A673 (cell line): ENCODE measurements at regions not wholly inside any gene's neighbourhood (a gene's known extent, or its start where the extent isn't known, plus 50 kb on each side); places are given as distances from the start of the nearest gene placed in this dataset.

Experiments
- BruUV-seq: library from RNA; stranded (reverse); fragments of 400-500 nt; replicated peaks from 2 replicates; lab custom pipeline; 2021; lab: Mats Ljungman, UMichigan
- CTCF ChIA-PET: fragments of 300-600 bp; sonication (Branson Sonifier 250); formaldehyde crosslinking; loops from one replicate; lab custom pipeline; 2022; ENCODE audit warnings: antibody characterized with exemption; lab: Charles Lee
- POLR2A ChIA-PET: fragments of 300-600 bp; sonication (Branson Sonifier 250); formaldehyde crosslinking; loops from one replicate; lab custom pipeline; 2022; ENCODE audit warnings: antibody characterized with exemption; ENCODE audit not compliant: low non-redundant PET; lab: Charles Lee
- DNase-seq: peaks from one replicate; pipeline ENCODE4 v3.0.0-alpha.2; 2015; ENCODE audit warnings: low spot score
- H3K27ac ChIP-seq: fragments of 200-600 bp; sonication (generic); 2 replicates; pipeline ENCODE4 v1.5.1; 2016; ENCODE audit warnings: mixed run types, low read depth, mild to moderate bottlenecking, mixed read lengths, antibody characterized with exemption, low read length; ENCODE audit not compliant: poor library complexity, severe bottlenecking
- H3K27me3 ChIP-seq: fragments of 200-600 bp; sonication (generic); replicated peaks from 2 replicates; pipeline ENCODE4 v1.6.1; 2017; ENCODE audit warnings: mixed run types, low read depth, mild to moderate bottlenecking, mixed read lengths, antibody characterized with exemption, low read length; ENCODE audit not compliant: insufficient read depth, poor library complexity
- H3K36me3 ChIP-seq: fragments of 200-600 bp; sonication (generic); 2 replicates; pipeline ENCODE4 v1.6.1; 2016; ENCODE audit warnings: mixed run types, mild to moderate bottlenecking, mixed read lengths, antibody characterized with exemption, low read length; ENCODE audit not compliant: insufficient read depth, poor library complexity, severe bottlenecking
- H3K4me1 ChIP-seq: fragments of 200-600 bp; sonication (generic); 2 replicates; pipeline ENCODE4 v1.6.1; 2017; ENCODE audit warnings: mixed run types, mild to moderate bottlenecking, mixed read lengths, antibody characterized with exemption, low read length; ENCODE audit not compliant: insufficient read depth, poor library complexity, severe bottlenecking
- H3K4me3 ChIP-seq: fragments of 200-600 bp; sonication (generic); 2 replicates; pipeline ENCODE4 v1.5.1; 2016; ENCODE audit warnings: low read depth, mixed run types, mild to moderate bottlenecking, mixed read lengths, low read length; ENCODE audit not compliant: poor library complexity, severe bottlenecking
- H3K9me3 ChIP-seq: fragments of 200-600 bp; sonication (generic); 2 replicates; pipeline ENCODE4 v1.6.1; 2016; ENCODE audit warnings: mixed run types, low read depth, mild to moderate bottlenecking, mixed read lengths, antibody characterized with exemption, low read length; ENCODE audit not compliant: poor library complexity, severe bottlenecking
- EZH2 ChIP-seq: fragments of 200-600 bp; sonication (generic); IDR thresholded peaks from 2 replicates; pipeline ENCODE4 v1.6.1; 2017; ENCODE audit warnings: borderline replicate concordance, low read depth, mild to moderate bottlenecking, mixed read lengths, antibody characterized with exemption, low read length; ENCODE audit not compliant: poor library complexity, severe bottlenecking
- intact Hi-C: fragments of 100-400 bp; cut with micrococcal nuclease; formaldehyde crosslinking; loops from one replicate; pipeline ENCODE4 v1.10.0; 2022; ENCODE audit not compliant: unreplicated experiment
- TF ChIP-seq, protein P1 (sequence below): fragments of 300-800, 200-600 bp; sonication (generic); conservative IDR thresholded peaks from 2 replicates; pipeline ENCODE4 v1.5.1; 2017; ENCODE audit warnings: low read depth, mild to moderate bottlenecking, antibody characterized with exemption, low read length, moderate library complexity, mixed read lengths

DNA sequence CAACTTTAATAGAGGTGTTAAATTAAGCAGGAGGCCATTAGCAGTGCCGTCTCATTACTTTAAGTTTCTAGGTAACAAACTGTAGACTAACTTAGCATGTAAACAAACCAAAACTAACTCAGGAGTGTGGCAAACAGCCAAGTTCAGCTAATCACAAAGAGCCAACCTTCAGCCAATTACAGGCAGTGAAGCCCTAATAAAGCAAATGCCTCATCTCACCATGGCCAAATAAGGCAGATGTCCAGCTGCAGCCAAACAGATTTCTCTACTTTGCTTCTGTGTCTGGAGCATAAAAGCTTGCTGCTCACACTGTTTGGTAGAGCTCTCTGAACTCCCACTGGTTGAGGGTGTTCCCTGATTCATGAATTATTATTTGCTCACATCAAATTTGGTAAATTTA lies 835.4 kb upstream of the GBE1 start:
- TF ChIP-seq, protein P1, sequence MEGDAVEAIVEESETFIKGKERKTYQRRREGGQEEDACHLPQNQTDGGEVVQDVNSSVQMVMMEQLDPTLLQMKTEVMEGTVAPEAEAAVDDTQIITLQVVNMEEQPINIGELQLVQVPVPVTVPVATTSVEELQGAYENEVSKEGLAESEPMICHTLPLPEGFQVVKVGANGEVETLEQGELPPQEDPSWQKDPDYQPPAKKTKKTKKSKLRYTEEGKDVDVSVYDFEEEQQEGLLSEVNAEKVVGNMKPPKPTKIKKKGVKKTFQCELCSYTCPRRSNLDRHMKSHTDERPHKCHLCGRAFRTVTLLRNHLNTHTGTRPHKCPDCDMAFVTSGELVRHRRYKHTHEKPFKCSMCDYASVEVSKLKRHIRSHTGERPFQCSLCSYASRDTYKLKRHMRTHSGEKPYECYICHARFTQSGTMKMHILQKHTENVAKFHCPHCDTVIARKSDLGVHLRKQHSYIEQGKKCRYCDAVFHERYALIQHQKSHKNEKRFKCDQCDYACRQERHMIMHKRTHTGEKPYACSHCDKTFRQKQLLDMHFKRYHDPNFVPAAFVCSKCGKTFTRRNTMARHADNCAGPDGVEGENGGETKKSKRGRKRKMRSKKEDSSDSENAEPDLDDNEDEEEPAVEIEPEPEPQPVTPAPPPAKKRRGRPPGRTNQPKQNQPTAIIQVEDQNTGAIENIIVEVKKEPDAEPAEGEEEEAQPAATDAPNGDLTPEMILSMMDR, result no peak
- no peak for TF ChIP-seq EZH2
- no peaks in the 10 kb centered on the region for H3K27me3 ChIP-seq
- DNase-seq, result no peak
- H3K4me3 ChIP-seq, result no peak overlapping the region
- ChIA-PET CTCF (no interaction called here), POLR2A (no interaction called here)
- H3K4me1 ChIP-seq, result no peaks in the 10 kb centered on the region
- no peaks in the 10 kb centered on the region for H3K36me3 ChIP-seq
- intact Hi-C loops, result no loop called here
- H3K27ac ChIP-seq, result no peak overlapping the region
- BruUV-seq, result no TSS peak
- H3K9me3 ChIP-seq, result peaks cover 31% of the 10 kb centered on the region

DNA sequence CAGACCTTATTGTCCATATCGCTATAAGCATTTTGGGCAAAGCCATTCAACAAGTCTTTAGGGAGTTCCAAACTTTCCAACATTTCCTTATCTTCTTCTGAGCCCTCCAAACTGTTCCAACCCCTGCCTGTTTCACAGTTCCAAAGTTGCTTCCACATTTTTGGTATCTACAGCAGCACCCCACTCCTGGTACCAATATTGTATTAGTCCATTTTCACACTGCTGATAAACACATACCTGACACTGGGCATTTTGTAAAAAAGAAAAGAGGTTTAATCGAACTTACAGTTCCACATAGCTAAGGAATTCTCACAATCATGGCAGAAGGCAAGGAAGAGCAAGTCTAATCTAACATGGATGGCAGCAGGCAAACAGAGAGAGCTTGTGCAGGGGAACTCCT lies 834.1 kb upstream of the GBE1 start:
- ChIA-PET POLR2A (no interaction called here), CTCF (no interaction called here)
- Histone ChIP-seq H3K27me3 (no peaks in the 10 kb centered on the region), H3K36me3 (no peaks in the 10 kb centered on the region), H3K27ac (no peak overlapping the region), H3K9me3 (peaks cover 31% of the 10 kb centered on the region), H3K4me3 (no peak overlapping the region), H3K4me1 (no peaks in the 10 kb centered on the region)
- TF ChIP-seq EZH2, result no peak
- TF ChIP-seq, protein P1, result no peak
- intact Hi-C loops, result no loop called here
- DNase-seq, result no peak
- BruUV-seq, result no TSS peak

DNA sequence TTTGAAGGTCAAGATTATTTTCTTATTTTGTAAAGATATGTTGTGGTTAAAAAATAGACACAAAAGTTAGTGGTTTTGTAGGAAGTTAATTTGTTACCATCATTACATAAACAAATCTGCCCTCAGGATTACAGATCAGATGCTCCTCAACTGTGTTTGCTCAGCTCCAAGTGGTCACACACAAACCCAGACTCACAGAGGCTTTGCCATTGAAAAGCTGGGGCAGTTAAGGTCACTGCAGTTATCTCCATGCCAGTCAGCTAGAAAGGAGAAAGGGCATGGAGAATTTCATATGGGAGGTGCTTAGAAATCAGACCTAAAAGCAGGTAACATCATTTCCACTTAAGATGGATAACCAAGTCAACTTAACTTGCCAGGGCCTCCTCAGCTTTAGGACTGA lies 825.7 kb upstream of the GBE1 start:
- Histone ChIP-seq H3K27ac (no peak overlapping the region), H3K36me3 (no peaks in the 10 kb centered on the region), H3K4me1 (no peaks in the 10 kb centered on the region), H3K9me3 (peaks cover 3% of the 10 kb centered on the region), H3K4me3 (no peak overlapping the region), H3K27me3 (no peaks in the 10 kb centered on the region)
- DNase-seq, result no peak
- ChIA-PET CTCF (no interaction called here), POLR2A (no interaction called here)
- intact Hi-C loops, result no loop called here
- no TSS peak for BruUV-seq
- TF ChIP-seq EZH2, result no peak
- TF ChIP-seq, protein P1, result no peak
